HepG2 (cell line): ENCODE measurements at regions not wholly inside any gene's neighbourhood (a gene's known extent, or its start where the extent isn't known, plus 50 kb on each side); places are given as distances from the start of the nearest gene placed in this dataset.

Experiments
- ATAC-seq: fragments of 200-7000 bp; cut with Tn5 transposase; 3 replicates; pipeline ENCODE4 v1.9.1; 2020; ENCODE audit warnings: mild to moderate bottlenecking, moderate library complexity
- BruUV-seq: library from RNA; stranded (reverse); fragments of 400-500 nt; replicated peaks from 2 replicates; lab custom pipeline; 2021; lab: Mats Ljungman, UMichigan
- CTCF ChIA-PET: fragments of 300-600 bp; formaldehyde crosslinking; extraction: SDS; loops from one replicate; lab custom pipeline; 2021; ENCODE audit warnings: low total read pairs, inconsistent platforms, low intra/inter-chr PET ratio; lab: Yijun Ruan, JAX
- POLR2A ChIA-PET: fragments of 350-600 bp; sonication (Branson Sonifier 250); formaldehyde crosslinking; loops from one replicate; lab custom pipeline; 2020; ENCODE audit warnings: antibody characterized with exemption, inconsistent platforms; lab: Yijun Ruan, JAX
- DNase-seq: peaks from one replicate; pipeline ENCODE4 v3.0.0-alpha.2; 2015; ENCODE audit warnings: low spot score
- FAIRE-seq: peaks from 3 replicates; lab custom pipeline; 2011; peaks lifted over from hg19 to GRCh38; lab: Jason Lieb, UNC
- H2AFZ ChIP-seq: one replicate; pipeline ENCODE4 v1.6.1; 2011; ENCODE audit warnings: low read length, inconsistent platforms
- H3K27ac ChIP-seq: fragments of 300-600 bp; 3 replicates; pipeline ENCODE4 v1.8.0; 2011; ENCODE audit warnings: mixed run types, mild to moderate bottlenecking, mixed read lengths, low read length, inconsistent platforms; ENCODE audit not compliant: insufficient read depth; ENCODE audit errors: extremely low read length
- H3K27me3 ChIP-seq, 2 experiments: fragments of 200-600 bp in 1 of 2; 2 replicates in 1 of 2; 3 replicates in 1 of 2; pipeline versions ENCODE4 v1.6.0 to v1.8.0; 2011; ENCODE audit warnings: low read length in 2 of 2, mild to moderate bottlenecking in 2 of 2, moderate library complexity in 2 of 2, inconsistent platforms in 1 of 2; ENCODE audit not compliant: insufficient read depth in 2 of 2, control insufficient read depth in 1 of 2
- H3K36me3 ChIP-seq, 2 experiments: fragments of 200-600 bp in 1 of 2; replicated peaks in 1 of 2; 2 replicates in 1 of 2; 3 replicates in 1 of 2; pipeline versions ENCODE4 v1.5.1 to v1.8.0; 2011; ENCODE audit warnings: low read length in 2 of 2, inconsistent platforms in 1 of 2; ENCODE audit not compliant: insufficient read depth in 2 of 2, control insufficient read depth in 1 of 2
- H3K4me1 ChIP-seq: 2 replicates; pipeline ENCODE4 v1.5.1; 2012; ENCODE audit warnings: low read length, inconsistent platforms; ENCODE audit not compliant: insufficient read depth
- H3K4me2 ChIP-seq: 2 replicates; pipeline ENCODE4 v1.6.0; 2011; ENCODE audit warnings: low read depth, low read length, inconsistent platforms
- H3K4me3 ChIP-seq, 3 experiments: fragments of 200-600 bp in 1 of 3; sonication (generic), shearing (Covaris generic) in 1 of 3; replicated peaks in 1 of 3; 2 replicates each; pipeline ENCODE4 v1.5.1; 2011 to 2016; ENCODE audit warnings: low read length in 3 of 3, inconsistent platforms in 2 of 3, low read depth in 2 of 3, mild to moderate bottlenecking in 2 of 3, control low read depth in 1 of 3, mixed read lengths in 1 of 3; ENCODE audit not compliant: insufficient read depth in 1 of 3
- H3K79me2 ChIP-seq: one replicate; pipeline ENCODE4 v1.6.1; 2011; ENCODE audit warnings: low read length, inconsistent platforms; ENCODE audit not compliant: insufficient read depth
- H3K9ac ChIP-seq: 2 replicates; pipeline ENCODE4 v1.6.0; 2011; ENCODE audit warnings: mild to moderate bottlenecking, low read depth, low read length, inconsistent platforms; ENCODE audit not compliant: insufficient read depth
- H3K9me3 ChIP-seq: 2 replicates; pipeline ENCODE4 v1.5.1; 2012; ENCODE audit warnings: mild to moderate bottlenecking, low read length
- H4K20me1 ChIP-seq: 2 replicates; pipeline ENCODE4 v1.6.0; 2011; ENCODE audit warnings: inconsistent platforms, mild to moderate bottlenecking, low read length, moderate library complexity; ENCODE audit not compliant: insufficient read depth
- AGO1 ChIP-seq: fragments of 200-400 bp; formaldehyde crosslinking; IDR thresholded peaks from 2 replicates; pipeline ENCODE4 v1.6.1; 2017; ENCODE audit warnings: mild to moderate bottlenecking, low read depth, low read length, moderate library complexity; ENCODE audit not compliant: poor library complexity, severe bottlenecking
- CENPT ChIP-seq: sonication (generic); formaldehyde crosslinking; IDR thresholded peaks from 2 replicates; pipeline ENCODE4 v1.8.0; 2022; ENCODE audit warnings: low read depth, mild to moderate bottlenecking, moderate library complexity, missing genetic modification reagents
- IKZF4 ChIP-seq: sonication (generic); formaldehyde crosslinking; IDR thresholded peaks from 2 replicates; pipeline ENCODE4 v1.5.1; 2020; ENCODE audit warnings: borderline replicate concordance, mild to moderate bottlenecking, low read depth, missing genetic modification reagents; ENCODE audit errors: not compliant biosample characterization
- IRF1 ChIP-seq: sonication (generic); formaldehyde crosslinking; IDR thresholded peaks from 2 replicates; pipeline ENCODE4 v1.4.0; 2020; ENCODE audit warnings: low read depth, mild to moderate bottlenecking, missing genetic modification reagents
- MAFF ChIP-seq: IDR thresholded peaks from 2 replicates; pipeline ENCODE4 v1.6.1; 2011; ENCODE audit warnings: low read depth, low read length, improper control_type of control experiment
- MAFK ChIP-seq, 2 experiments: IDR thresholded peaks in 1 of 2; conservative IDR thresholded peaks in 1 of 2; 2 replicates each; pipeline ENCODE4 v1.6.1; 2011; ENCODE audit warnings: improper control_type of control experiment in 2 of 2, low read length in 2 of 2
- SMYD3 ChIP-seq: sonication (generic); formaldehyde crosslinking; IDR thresholded peaks from 2 replicates; pipeline ENCODE4 v1.8.1; 2023; ENCODE audit warnings: mild to moderate bottlenecking, missing genetic modification reagents
- TOE1 ChIP-seq: sonication (generic); formaldehyde crosslinking; IDR thresholded peaks from 2 replicates; pipeline ENCODE4 v1.4.0; 2020; ENCODE audit warnings: mild to moderate bottlenecking, missing genetic modification reagents
- ZKSCAN8 ChIP-seq: IDR thresholded peaks from 2 replicates; pipeline ENCODE4 v1.6.1; 2016; ENCODE audit warnings: borderline replicate concordance, missing genetic modification reagents, missing compliant biosample characterization
- ZSCAN31 ChIP-seq: sonication (generic); formaldehyde crosslinking; IDR thresholded peaks from 2 replicates; pipeline ENCODE4 v1.5.0; 2020; ENCODE audit warnings: low read depth, mild to moderate bottlenecking, missing genetic modification reagents
- WGBS: methylation state at CpG from one replicate; pipeline ENCODE4 v1.1.6; 2017; ENCODE audit warnings: low lambda C conversion rate; 5-methylcytosine and 5-hydroxymethylcytosine counted together
- in situ Hi-C: cut with HindIII; loops from 2 replicates; pipeline ENCODE4 v1.10.0; 2017; ENCODE audit warnings: low pct_unique_long_range_greater_than_20kb; ENCODE audit not compliant: extremely low pct_ligation_motif_present
- intact Hi-C: fragments of 100-400 bp; cut with micrococcal nuclease; formaldehyde crosslinking; loops from one replicate; pipeline ENCODE4 v1.10.0; 2022; ENCODE audit not compliant: unreplicated experiment
- TF ChIP-seq, protein P1 (sequence below): sonication (generic); formaldehyde crosslinking; IDR thresholded peaks from 2 replicates; pipeline ENCODE4 v1.8.0; 2022; ENCODE audit warnings: mild to moderate bottlenecking, missing genetic modification reagents, moderate library complexity
- TF ChIP-seq, protein P2 (sequence below): sonication (generic); formaldehyde crosslinking; IDR thresholded peaks from 2 replicates; pipeline ENCODE4 v1.4.0; 2020; ENCODE audit warnings: missing genetic modification reagents

DNA sequence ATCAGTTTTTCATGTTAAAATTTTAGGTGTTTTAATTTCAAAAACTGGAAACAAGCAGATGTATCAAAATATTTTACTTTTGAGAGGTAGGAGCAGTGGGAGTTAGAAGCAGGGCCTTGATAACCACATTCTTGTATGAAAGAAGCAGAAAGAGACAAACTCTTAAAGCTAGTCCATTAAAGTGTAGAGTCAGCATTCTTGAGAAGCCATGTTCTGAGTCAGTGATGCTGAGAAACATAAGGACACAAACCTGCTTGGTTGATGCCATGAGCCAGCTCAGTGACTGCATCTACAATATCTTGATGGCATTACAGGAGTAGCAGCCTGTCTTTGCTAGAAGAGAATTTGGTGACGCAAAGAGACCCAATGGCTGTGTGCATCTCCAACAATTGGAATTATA lies 826.1 kb upstream of the CTNND2 start:
- Histone ChIP-seq H2AFZ (no peak overlapping the region), H3K36me3 (no peaks in the 10 kb centered on the region), H3K79me2 (no peaks in the 10 kb centered on the region), H3K9ac (no peak overlapping the region), H3K4me2 (no peak overlapping the region), H3K9me3 (peaks cover 88% of the 10 kb centered on the region), H3K27ac (no peak overlapping the region), H4K20me1 (no peaks in the 10 kb centered on the region), H3K27me3 (no peaks in the 10 kb centered on the region), H3K4me3 (no peak overlapping the region), H3K4me1 (no peaks in the 10 kb centered on the region)
- 29% methylated on average over 1 of the region's 1 CpG for WGBS
- FAIRE-seq (no peak), ATAC-seq (no peak), DNase-seq (no peak)
- intact Hi-C loops (no loop called here), in situ Hi-C loops (no loop called here)
- TF ChIP-seq IRF1 (CRISPR knock-in tag) (no peak), MAFF (peak; percentile 80), MAFK (conservative IDR thresholded peaks at IDR 0.05 in 1 of 2, IDR thresholded peaks at IDR 0.05 in 1 of 2; ENCODE audit: low read length in 2 of 2) (peak; percentile 77 to 92), ZKSCAN8 (CRISPR knock-in tag) (no peak)
- TF ChIP-seq, protein P1, sequence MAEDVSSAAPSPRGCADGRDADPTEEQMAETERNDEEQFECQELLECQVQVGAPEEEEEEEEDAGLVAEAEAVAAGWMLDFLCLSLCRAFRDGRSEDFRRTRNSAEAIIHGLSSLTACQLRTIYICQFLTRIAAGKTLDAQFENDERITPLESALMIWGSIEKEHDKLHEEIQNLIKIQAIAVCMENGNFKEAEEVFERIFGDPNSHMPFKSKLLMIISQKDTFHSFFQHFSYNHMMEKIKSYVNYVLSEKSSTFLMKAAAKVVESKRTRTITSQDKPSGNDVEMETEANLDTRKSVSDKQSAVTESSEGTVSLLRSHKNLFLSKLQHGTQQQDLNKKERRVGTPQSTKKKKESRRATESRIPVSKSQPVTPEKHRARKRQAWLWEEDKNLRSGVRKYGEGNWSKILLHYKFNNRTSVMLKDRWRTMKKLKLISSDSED = no peak
- no TSS peak for BruUV-seq
- POLR2A ChIA-PET = no interaction called here
- CTCF ChIA-PET = no interaction called here

DNA sequence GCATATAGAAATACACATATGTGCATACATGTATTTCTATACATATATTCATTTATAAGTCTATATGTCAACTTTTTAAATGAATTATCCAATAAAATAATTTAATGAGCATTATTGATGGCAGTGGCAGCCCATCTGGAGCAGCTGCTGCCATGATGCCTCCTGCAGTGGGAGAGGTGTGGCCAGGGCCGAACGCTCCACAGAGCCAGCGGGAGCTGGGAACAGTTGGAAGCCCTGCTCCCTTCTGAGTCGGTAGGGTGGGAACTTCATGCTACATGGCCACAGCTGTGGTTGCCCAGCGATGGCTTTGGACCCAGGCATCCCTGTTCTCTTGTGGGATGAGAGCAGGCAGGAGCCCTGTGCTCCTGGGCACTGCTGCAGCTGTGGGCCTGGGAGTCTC lies 812.4 kb upstream of the CTNND2 start:
- CTCF ChIA-PET = no interaction called here
- in situ Hi-C loops = no loop called here
- ATAC-seq (no peak), FAIRE-seq (no peak), DNase-seq (no peak)
- Histone ChIP-seq H4K20me1 (no peaks in the 10 kb centered on the region), H3K4me1 (no peaks in the 10 kb centered on the region), H3K27ac (no peak overlapping the region), H3K4me3 (no peak overlapping the region), H3K27me3 (no peaks in the 10 kb centered on the region), H3K4me2 (no peak overlapping the region), H3K9me3 (peaks cover 58% of the 10 kb centered on the region), H3K9ac (no peak overlapping the region), H3K36me3 (no peaks in the 10 kb centered on the region), H3K79me2 (no peaks in the 10 kb centered on the region), H2AFZ (no peak overlapping the region)
- 0% methylated on average over 3 of the region's 5 CpGs for WGBS
- intact Hi-C loops = no loop called here
- no TSS peak for BruUV-seq
- POLR2A ChIA-PET = no interaction called here
- no peak for TF ChIP-seq SMYD3 (CRISPR knock-in tag)
- no peak for TF ChIP-seq TOE1 (CRISPR knock-in tag)
- TF ChIP-seq, protein P2, sequence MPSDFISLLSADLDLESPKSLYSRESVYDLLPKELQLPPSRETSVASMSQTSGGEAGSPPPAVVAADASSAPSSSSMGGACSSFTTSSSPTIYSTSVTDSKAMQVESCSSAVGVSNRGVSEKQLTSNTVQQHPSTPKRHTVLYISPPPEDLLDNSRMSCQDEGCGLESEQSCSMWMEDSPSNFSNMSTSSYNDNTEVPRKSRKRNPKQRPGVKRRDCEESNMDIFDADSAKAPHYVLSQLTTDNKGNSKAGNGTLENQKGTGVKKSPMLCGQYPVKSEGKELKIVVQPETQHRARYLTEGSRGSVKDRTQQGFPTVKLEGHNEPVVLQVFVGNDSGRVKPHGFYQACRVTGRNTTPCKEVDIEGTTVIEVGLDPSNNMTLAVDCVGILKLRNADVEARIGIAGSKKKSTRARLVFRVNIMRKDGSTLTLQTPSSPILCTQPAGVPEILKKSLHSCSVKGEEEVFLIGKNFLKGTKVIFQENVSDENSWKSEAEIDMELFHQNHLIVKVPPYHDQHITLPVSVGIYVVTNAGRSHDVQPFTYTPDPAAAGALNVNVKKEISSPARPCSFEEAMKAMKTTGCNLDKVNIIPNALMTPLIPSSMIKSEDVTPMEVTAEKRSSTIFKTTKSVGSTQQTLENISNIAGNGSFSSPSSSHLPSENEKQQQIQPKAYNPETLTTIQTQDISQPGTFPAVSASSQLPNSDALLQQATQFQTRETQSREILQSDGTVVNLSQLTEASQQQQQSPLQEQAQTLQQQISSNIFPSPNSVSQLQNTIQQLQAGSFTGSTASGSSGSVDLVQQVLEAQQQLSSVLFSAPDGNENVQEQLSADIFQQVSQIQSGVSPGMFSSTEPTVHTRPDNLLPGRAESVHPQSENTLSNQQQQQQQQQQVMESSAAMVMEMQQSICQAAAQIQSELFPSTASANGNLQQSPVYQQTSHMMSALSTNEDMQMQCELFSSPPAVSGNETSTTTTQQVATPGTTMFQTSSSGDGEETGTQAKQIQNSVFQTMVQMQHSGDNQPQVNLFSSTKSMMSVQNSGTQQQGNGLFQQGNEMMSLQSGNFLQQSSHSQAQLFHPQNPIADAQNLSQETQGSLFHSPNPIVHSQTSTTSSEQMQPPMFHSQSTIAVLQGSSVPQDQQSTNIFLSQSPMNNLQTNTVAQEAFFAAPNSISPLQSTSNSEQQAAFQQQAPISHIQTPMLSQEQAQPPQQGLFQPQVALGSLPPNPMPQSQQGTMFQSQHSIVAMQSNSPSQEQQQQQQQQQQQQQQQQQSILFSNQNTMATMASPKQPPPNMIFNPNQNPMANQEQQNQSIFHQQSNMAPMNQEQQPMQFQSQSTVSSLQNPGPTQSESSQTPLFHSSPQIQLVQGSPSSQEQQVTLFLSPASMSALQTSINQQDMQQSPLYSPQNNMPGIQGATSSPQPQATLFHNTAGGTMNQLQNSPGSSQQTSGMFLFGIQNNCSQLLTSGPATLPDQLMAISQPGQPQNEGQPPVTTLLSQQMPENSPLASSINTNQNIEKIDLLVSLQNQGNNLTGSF (CRISPR knock-in tag) = no peak
- TF ChIP-seq ZSCAN31 (CRISPR knock-in tag) = no peak
- no peak for TF ChIP-seq CENPT (CRISPR knock-in tag)
- no peak for TF ChIP-seq AGO1
- TF ChIP-seq IKZF4 (CRISPR knock-in tag) = no peak
